Naive thymus-derived CD4-positive, alpha-beta T cell (primary cell): ENCODE measurements at regions not wholly inside any gene's neighbourhood (a gene's known extent, or its start where the extent isn't known, plus 50 kb on each side); places are given as distances from the start of the nearest gene placed in this dataset.

Experiments used
- ATAC-seq: fragments of 150-1000 bp; cut with Tn5 transposase; 2 replicates; pipeline ENCODE4 v1.10.0; 2021; ENCODE audit warnings: mild to moderate bottlenecking, moderate library complexity
- CTCF ChIA-PET: fragments of 350-600 bp; sonication (Branson Sonifier 250); formaldehyde crosslinking; loops from one replicate; lab custom pipeline; 2021; ENCODE audit warnings: antibody characterized with exemption; lab: Charles Lee
- POLR2A ChIA-PET: fragments of 350-600 bp; sonication (Branson Sonifier 250); formaldehyde crosslinking; loops from one replicate; lab custom pipeline; 2021; ENCODE audit warnings: antibody characterized with exemption, inconsistent platforms; lab: Charles Lee
- DNase-seq, 9 donors: peaks; one replicate each; pipeline versions ENCODE4 v3.0.0 to v3.0.0-alpha.2; 2020 to 2022; ENCODE audit warnings: mixed read lengths in 1 of 9
- H3K27ac ChIP-seq: one replicate; pipeline ENCODE4 v1.7.0; 2013; ENCODE audit warnings: mild to moderate bottlenecking, low read depth, low read length, moderate library complexity
- H3K27me3 ChIP-seq, 2 donors: one replicate each; pipeline ENCODE4 v1.7.0; 2013; ENCODE audit warnings: low read length in 2 of 2, mild to moderate bottlenecking in 2 of 2, moderate library complexity in 2 of 2; ENCODE audit not compliant: control insufficient read depth in 2 of 2, insufficient read depth in 2 of 2
- H3K36me3 ChIP-seq, 3 experiments: 1 replicate in 2 of 3; 2 replicates in 1 of 3; pipeline ENCODE4 v1.7.0; 2013; ENCODE audit warnings: low read length in 3 of 3, mild to moderate bottlenecking in 3 of 3, moderate library complexity in 1 of 3; ENCODE audit not compliant: insufficient read depth in 3 of 3, control insufficient read depth in 2 of 3
- H3K4me1 ChIP-seq, 2 donors: one replicate each; pipeline ENCODE4 v1.7.0; 2013; ENCODE audit warnings: low read length in 2 of 2, mild to moderate bottlenecking in 2 of 2, moderate library complexity in 1 of 2; ENCODE audit not compliant: control insufficient read depth in 2 of 2, insufficient read depth in 2 of 2
- H3K4me3 ChIP-seq: 2 replicates; pipeline ENCODE4 v1.7.0; 2013; ENCODE audit warnings: mild to moderate bottlenecking, low read length
- H3K9me3 ChIP-seq, 3 experiments: 1 replicate in 2 of 3; 2 replicates in 1 of 3; pipeline ENCODE4 v1.7.0; 2013; ENCODE audit warnings: low read length in 3 of 3; ENCODE audit not compliant: control insufficient read depth in 2 of 3
- H3K27ac Mint-ChIP-seq, 9 donors: one replicate each; pipeline ENCODE4 v1.8.0; 2020 to 2022; ENCODE audit warnings: mixed read lengths in 9 of 9, mild to moderate bottlenecking in 8 of 9, moderate library complexity in 5 of 9, inconsistent platforms in 2 of 9
- H3K27me3 Mint-ChIP-seq, 5 donors: one replicate each; pipeline ENCODE4 v1.8.0; 2021 to 2022; ENCODE audit warnings: mixed read lengths in 5 of 5, mild to moderate bottlenecking in 1 of 5
- H3K36me3 Mint-ChIP-seq, 5 donors: one replicate each; pipeline ENCODE4 v1.8.0; 2020 to 2022; ENCODE audit warnings: mixed read lengths in 5 of 5, mild to moderate bottlenecking in 3 of 5, inconsistent platforms in 1 of 5
- H3K4me1 Mint-ChIP-seq, 7 donors: one replicate each; pipeline ENCODE4 v1.8.0; 2020 to 2022; ENCODE audit warnings: mixed read lengths in 7 of 7, mild to moderate bottlenecking in 3 of 7, inconsistent platforms in 1 of 7
- H3K4me3 Mint-ChIP-seq, 10 donors: one replicate each; pipeline ENCODE4 v1.8.0; 2020 to 2022; ENCODE audit warnings: mild to moderate bottlenecking in 10 of 10, mixed read lengths in 10 of 10, moderate library complexity in 6 of 10, inconsistent platforms in 2 of 10
- H3K9me3 Mint-ChIP-seq, 11 donors: one replicate each; pipeline ENCODE4 v1.8.0; 2020 to 2022; ENCODE audit warnings: mixed read lengths in 11 of 11, mild to moderate bottlenecking in 4 of 11, inconsistent platforms in 1 of 11, moderate library complexity in 1 of 11
- intact Hi-C, 2 donors: fragments of 100-400 bp; cut with micrococcal nuclease; formaldehyde crosslinking; loops; one replicate each; pipeline ENCODE4 v1.15.1; 2023

DNA sequence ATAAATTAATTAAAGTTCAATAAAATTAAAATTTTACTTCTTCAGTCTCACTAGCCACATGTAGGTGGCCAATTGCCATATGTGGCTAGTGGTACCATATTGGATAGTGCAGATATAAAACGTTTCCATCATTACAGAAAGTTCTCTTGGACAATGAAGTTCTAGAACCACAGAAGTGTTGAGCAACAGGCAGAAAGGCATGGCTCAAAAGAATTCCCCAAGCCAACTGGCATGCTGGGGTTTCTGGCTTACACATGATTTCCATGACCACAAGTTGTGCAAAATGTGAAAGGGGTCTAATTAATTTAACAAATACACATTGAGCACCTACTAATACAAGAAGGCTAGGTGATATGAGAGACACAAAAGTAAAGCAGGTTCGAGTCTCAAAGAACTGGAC lies 72.2 kb upstream of the CDC42BPA start:
- Mint-ChIP-seq H3K9me3 (no peaks in the 10 kb centered on the region), H3K27ac (no peak overlapping the region), H3K4me3 (no peak overlapping the region), H3K27me3 (peaks cover 0 to 8% (median 0%) of the 10 kb centered on the region in 5 donors), H3K36me3 (no peaks in the 10 kb centered on the region), H3K4me1 (no peaks in the 10 kb centered on the region)
- Histone ChIP-seq H3K9me3 (no peaks in the 10 kb centered on the region), H3K27ac (no peak overlapping the region), H3K27me3 (peaks cover 0 to 3% of the 10 kb centered on the region in 2 donors), H3K4me1 (no peaks in the 10 kb centered on the region), H3K36me3 (no peaks in the 10 kb centered on the region), H3K4me3 (no peak overlapping the region)
- intact Hi-C loops = no loop called here
- POLR2A ChIA-PET = no interaction called here
- DNase-seq = no peak
- ATAC-seq = no peak
- CTCF ChIA-PET = no interaction called here

- no peaks in the 10 kb centered on the region for H3K9me3 ChIP-seq
- ChIA-PET POLR2A (no interaction called here), CTCF (no interaction called here)
- H3K27me3 ChIP-seq = peaks cover 0 to 3% of the 10 kb centered on the region in 2 donors
- no peaks in the 10 kb centered on the region for H3K36me3 ChIP-seq
- ATAC-seq (no peak), DNase-seq (no peak)
- Mint-ChIP-seq H3K4me3 (no peak overlapping the region), H3K9me3 (peaks cover 0 to 6% (median 0%) of the 10 kb centered on the region in 11 donors), H3K27ac (no peak overlapping the region), H3K4me1 (no peaks in the 10 kb centered on the region), H3K27me3 (peaks cover 0 to 19% (median 7%) of the 10 kb centered on the region in 5 donors), H3K36me3 (peaks cover 0 to 3% (median 0%) of the 10 kb centered on the region in 5 donors)
- H3K4me3 ChIP-seq = no peak overlapping the region
- no peak overlapping the region for H3K27ac ChIP-seq
- no peaks in the 10 kb centered on the region for H3K4me1 ChIP-seq
- intact Hi-C loops = no loop called here
These were observed 70.2 kb upstream of the CDC42BPA start for GRCh38 chr1:227388214-227389168.

- Histone ChIP-seq H3K27ac (no peak overlapping the region), H3K27me3 (no peaks in the 10 kb centered on the region), H3K4me1 (no peaks in the 10 kb centered on the region), H3K36me3 (no peaks in the 10 kb centered on the region), H3K9me3 (no peaks in the 10 kb centered on the region), H3K4me3 (no peak overlapping the region)
- H3K9me3 Mint-ChIP-seq = peaks cover 0 to 11% (median 1%) of the 10 kb centered on the region in 11 donors
- DNase-seq (no peak), ATAC-seq (no peak)
- intact Hi-C loops = no loop called here
- POLR2A ChIA-PET = no interaction called here
- H3K27ac Mint-ChIP-seq = peak overlapping the region in 1 of 9 donors; percentile 2
- H3K27me3 Mint-ChIP-seq = peaks cover 14 to 58% (median 55%) of the 10 kb centered on the region in 5 donors
- H3K4me3 Mint-ChIP-seq = no peak overlapping the region
- H3K36me3 Mint-ChIP-seq = peaks cover 0 to 3% (median 0%) of the 10 kb centered on the region in 5 donors
- no peaks in the 10 kb centered on the region for H3K4me1 Mint-ChIP-seq
- CTCF ChIA-PET = no interaction called here
These were observed 61.2 kb upstream of the CDC42BPA start for GRCh38 chr1:227379555-227379892.

- Mint-ChIP-seq H3K27ac (no peak overlapping the region), H3K4me3 (no peak overlapping the region), H3K9me3 (peaks cover 0 to 11% (median 1%) of the 10 kb centered on the region in 11 donors), H3K27me3 (peaks cover 14 to 57% (median 52%) of the 10 kb centered on the region in 5 donors), H3K4me1 (no peaks in the 10 kb centered on the region), H3K36me3 (peaks cover 0 to 3% (median 0%) of the 10 kb centered on the region in 5 donors)
- H3K36me3 ChIP-seq = no peaks in the 10 kb centered on the region
- H3K4me1 ChIP-seq = no peaks in the 10 kb centered on the region
- ATAC-seq (no peak), DNase-seq (no peak)
- CTCF ChIA-PET = no interaction called here
- H3K27me3 ChIP-seq = no peaks in the 10 kb centered on the region
- intact Hi-C loops = no loop called here
- no peak overlapping the region for H3K27ac ChIP-seq
- H3K4me3 ChIP-seq = no peak overlapping the region
- H3K9me3 ChIP-seq = no peaks in the 10 kb centered on the region
- POLR2A ChIA-PET = no interaction called here
These were observed 60.7 kb upstream of the CDC42BPA start for GRCh38 chr1:227378871-227379554.

GRCh38 chr1:227378181-227378580 lies 59.9 kb upstream of the CDC42BPA start:
- ATAC-seq (no peak), DNase-seq (no peak)
- Mint-ChIP-seq H3K9me3 (peaks cover 0 to 11% (median 1%) of the 10 kb centered on the region in 11 donors), H3K36me3 (no peaks in the 10 kb centered on the region), H3K4me3 (no peak overlapping the region), H3K27me3 (peaks cover 14 to 57% (median 48%) of the 10 kb centered on the region in 5 donors), H3K27ac (no peak overlapping the region), H3K4me1 (no peaks in the 10 kb centered on the region)
- intact Hi-C loops = no loop called here
- no peaks in the 10 kb centered on the region for H3K36me3 ChIP-seq
- no peaks in the 10 kb centered on the region for H3K27me3 ChIP-seq
- H3K4me1 ChIP-seq = no peaks in the 10 kb centered on the region
- CTCF ChIA-PET = no interaction called here
- POLR2A ChIA-PET = interaction anchor here (0.7 kb wide), 1 partner anchor 666 kb away, joined by 7 read pairs; no protein-coding TSS in a partner anchor
- no peak overlapping the region for H3K27ac ChIP-seq
- H3K4me3 ChIP-seq = no peak overlapping the region
- H3K9me3 ChIP-seq = no peaks in the 10 kb centered on the region

DNA sequence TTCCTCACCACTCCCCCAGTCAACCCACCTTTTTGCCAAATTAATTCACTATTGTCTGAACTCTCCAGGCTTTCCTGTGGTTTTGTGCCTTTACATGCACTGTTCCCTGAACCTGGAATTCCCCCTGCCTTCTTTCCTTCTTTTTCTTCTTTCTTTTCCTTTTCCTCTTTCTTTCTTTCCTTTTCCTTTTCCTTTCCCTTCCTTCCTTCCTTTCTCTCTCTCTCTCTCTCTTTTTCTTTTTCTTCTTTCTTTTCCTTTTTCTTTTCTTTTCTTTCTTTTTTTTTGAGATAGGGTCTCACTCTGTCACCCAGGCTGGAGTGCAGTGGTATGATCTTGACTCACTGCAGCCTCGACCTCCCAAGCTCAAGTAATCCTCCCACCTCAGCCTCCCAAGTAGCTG lies 56.6 kb upstream of the CDC42BPA start:
- H3K27me3 Mint-ChIP-seq = peaks cover 6 to 43% (median 25%) of the 10 kb centered on the region in 5 donors
- ChIA-PET CTCF (no interaction called here), POLR2A (no interaction called here)
- no peaks in the 10 kb centered on the region for H3K4me1 ChIP-seq
- no peaks in the 10 kb centered on the region for H3K9me3 ChIP-seq
- no peaks in the 10 kb centered on the region for H3K27me3 ChIP-seq
- ATAC-seq (no peak), DNase-seq (no peak)
- no peaks in the 10 kb centered on the region for H3K36me3 ChIP-seq
- H3K4me1 Mint-ChIP-seq = no peaks in the 10 kb centered on the region
- no peak overlapping the region for H3K27ac ChIP-seq
- intact Hi-C loops = no loop called here
- no peaks in the 10 kb centered on the region for H3K36me3 Mint-ChIP-seq
- H3K27ac Mint-ChIP-seq = no peak overlapping the region
- H3K9me3 Mint-ChIP-seq = peaks cover 0 to 4% (median 0%) of the 10 kb centered on the region in 11 donors
- H3K4me3 ChIP-seq = no peak overlapping the region
- no peak overlapping the region for H3K4me3 Mint-ChIP-seq
